WTC11 (cell line): ENCODE measurements at regions not wholly inside any gene's neighbourhood (a gene's known extent, or its start where the extent isn't known, plus 50 kb on each side); places are given as distances from the start of the nearest gene placed in this dataset.

Experiments used
- ATF3 ChIP-seq: sonication (generic); formaldehyde crosslinking; conservative IDR thresholded peaks from 2 replicates; pipeline ENCODE4 v1.8.1; 2022; ENCODE audit warnings: mild to moderate bottlenecking, missing genetic modification reagents
- CTCF ChIP-seq: fragments of 200-600 bp; IDR thresholded peaks from 2 replicates; pipeline ENCODE4 v1.8.0; 2022; ENCODE audit warnings: antibody characterized with exemption
- MAX ChIP-seq: sonication (generic); formaldehyde crosslinking; IDR thresholded peaks from 2 replicates; pipeline ENCODE4 v1.8.0; 2022; ENCODE audit warnings: mild to moderate bottlenecking, missing genetic modification reagents
- MLX ChIP-seq: sonication (generic); formaldehyde crosslinking; IDR thresholded peaks from 2 replicates; pipeline ENCODE4 v1.8.1; 2023; ENCODE audit warnings: mild to moderate bottlenecking, missing genetic modification reagents, moderate library complexity
- ZNF423 ChIP-seq: fragments of 250-450 bp; sonication (Bioruptor Pico); IDR thresholded peaks from 2 replicates; pipeline ENCODE4 v2.1.2; 2022; ENCODE audit warnings: mild to moderate bottlenecking, moderate library complexity

- TF ChIP-seq ATF3 (CRISPR knock-in tag), result no peak
- no peak for TF ChIP-seq MLX
- no peak for TF ChIP-seq CTCF
- TF ChIP-seq MAX (CRISPR knock-in tag), result no peak
- TF ChIP-seq ZNF423 (CRISPR knock-in tag), result no peak
These were observed 64.6 kb downstream of the LINC01488 start for GRCh38 chr11:69545976-69546617.
